K562 (cell line): ENCODE measurements at regions not wholly inside any gene's neighbourhood (a gene's known extent, or its start where the extent isn't known, plus 50 kb on each side); places are given as distances from the start of the nearest gene placed in this dataset.

Source experiments
- ATAC-seq: fragments of 200-7000 bp; cut with Tn5 transposase; 3 replicates; pipeline ENCODE4 v1.9.1; 2020; ENCODE audit warnings: moderate library complexity
- BruUV-seq: library from RNA; stranded (reverse); fragments of 400-500 nt; replicated peaks from 2 replicates; lab custom pipeline; 2021; lab: Mats Ljungman, UMichigan
- CTCF ChIA-PET: fragments of 300-600 bp; formaldehyde crosslinking; extraction: SDS; loops from one replicate; lab custom pipeline; 2021; ENCODE audit warnings: low intra/inter-chr PET ratio; lab: Yijun Ruan, JAX
- POLR2A ChIA-PET: fragments of 300-600, 350-650 bp; sonication (Branson Sonifier 250); formaldehyde crosslinking; extraction: SDS; loops from one replicate; lab custom pipeline; 2021; ENCODE audit warnings: antibody characterized with exemption, inconsistent platforms; lab: Yijun Ruan, JAX
- DNase-seq, 4 experiments: peaks; one replicate each; pipeline versions ENCODE4 v3.0.0 to v3.0.0-alpha.2; 2011 to 2018; ENCODE audit warnings: low spot score in 3 of 4, mixed read lengths in 3 of 4; ENCODE audit errors: extremely low read depth in 1 of 4
- FAIRE-seq: peaks from 2 replicates; lab custom pipeline; 2011; peaks lifted over from hg19 to GRCh38; lab: Jason Lieb, UNC
- H2AFZ ChIP-seq: 2 replicates; pipeline ENCODE4 v1.6.0; 2011; ENCODE audit warnings: low read depth, low read length, control low read depth, inconsistent platforms
- H3K27ac ChIP-seq: fragments of 200-600 bp; 3 replicates; pipeline ENCODE4 v1.8.0; 2011; ENCODE audit warnings: low read depth, mild to moderate bottlenecking, control low read depth, inconsistent platforms, low read length, moderate library complexity, mixed read lengths; ENCODE audit errors: extremely low read depth
- H3K27me3 ChIP-seq, 2 experiments: fragments of 300-600 bp in 1 of 2; 2 replicates in 1 of 2; 3 replicates in 1 of 2; pipeline versions ENCODE4 v1.6.0 to v1.8.0; 2011; ENCODE audit warnings: inconsistent platforms in 2 of 2, low read length in 2 of 2, mild to moderate bottlenecking in 1 of 2, mixed read lengths in 1 of 2, moderate library complexity in 1 of 2; ENCODE audit not compliant: control insufficient read depth in 2 of 2, insufficient read depth in 2 of 2
- H3K36me3 ChIP-seq: fragments of 300-600 bp; 3 replicates; pipeline ENCODE4 v1.8.0; 2011; ENCODE audit warnings: mild to moderate bottlenecking, low read length, inconsistent platforms; ENCODE audit not compliant: control insufficient read depth, insufficient read depth
- H3K4me1 ChIP-seq, 2 experiments: fragments of 200-600 bp in 1 of 2; replicated peaks in 1 of 2; 2 replicates in 1 of 2; 3 replicates in 1 of 2; pipeline versions ENCODE4 v1.5.1 to v1.8.0; 2011; ENCODE audit warnings: inconsistent platforms in 2 of 2, low read length in 2 of 2, mild to moderate bottlenecking in 1 of 2, mixed read lengths in 1 of 2, moderate library complexity in 1 of 2; ENCODE audit not compliant: control insufficient read depth in 2 of 2, insufficient read depth in 2 of 2
- H3K4me2 ChIP-seq: 2 replicates; pipeline ENCODE4 v1.6.1; 2011; ENCODE audit warnings: low read length, control low read depth, inconsistent platforms, mixed read lengths; ENCODE audit not compliant: insufficient read depth
- H3K4me3 ChIP-seq: fragments of 200-600 bp; sonication (generic), shearing (Covaris generic); 2 replicates; pipeline ENCODE4 v1.5.1; 2016; ENCODE audit warnings: control low read depth, inconsistent platforms
- H3K79me2 ChIP-seq: fragments of 200-600 bp; 3 replicates; pipeline ENCODE4 v1.8.0; 2011; ENCODE audit warnings: low read length, inconsistent platforms; ENCODE audit not compliant: control insufficient read depth, insufficient read depth
- H3K9ac ChIP-seq, 2 experiments: 2 replicates each; pipeline versions ENCODE4 v1.6.0 to v1.6.1; 2011; ENCODE audit warnings: low read depth in 2 of 2, low read length in 2 of 2, control low read depth in 1 of 2, inconsistent platforms in 1 of 2, mild to moderate bottlenecking in 1 of 2, mixed read lengths in 1 of 2; ENCODE audit not compliant: insufficient read depth in 1 of 2
- H3K9me1 ChIP-seq: one replicate; pipeline ENCODE4 v1.6.0; 2011; ENCODE audit warnings: inconsistent platforms, mild to moderate bottlenecking, low read length, moderate library complexity; ENCODE audit not compliant: control insufficient read depth, insufficient read depth
- H3K9me3 ChIP-seq: replicated peaks from 2 replicates; pipeline ENCODE4 v1.5.1; 2011; ENCODE audit warnings: low read depth, low read length, inconsistent platforms; ENCODE audit not compliant: control insufficient read depth, insufficient read depth
- H4K20me1 ChIP-seq: replicated peaks from 2 replicates; pipeline ENCODE4 v1.6.1; 2011; ENCODE audit warnings: low read length, inconsistent platforms, mixed read lengths; ENCODE audit not compliant: control insufficient read depth, insufficient read depth
- POLR3G ChIP-seq: IDR thresholded peaks from 2 replicates; pipeline ENCODE4 v1.6.1; 2011; ENCODE audit not compliant: insufficient read length, insufficient replicate concordance; ENCODE audit errors: extremely low read depth
- RAD21 ChIP-seq, 2 experiments: fragments of 250-450 bp in 1 of 2; fragments of 450-650 bp in 1 of 2; sonication (Bioruptor Pico) in 1 of 2; formaldehyde crosslinking in 1 of 2; IDR thresholded peaks in 1 of 2; conservative IDR thresholded peaks in 1 of 2; 2 replicates each; pipeline versions ENCODE4 v1.4.0 to v1.8.0; 2020 to 2022; ENCODE audit warnings: mild to moderate bottlenecking in 2 of 2, moderate library complexity in 1 of 2
- RBM15 ChIP-seq: fragments of 200-400 bp; formaldehyde crosslinking; IDR thresholded peaks from 2 replicates; pipeline ENCODE4 v1.6.1; 2018; ENCODE audit warnings: mild to moderate bottlenecking, low read length, moderate library complexity; ENCODE audit not compliant: insufficient read depth
- SETDB1 ChIP-seq: IDR thresholded peaks from one replicate; pipeline ENCODE4 v1.6.1; 2012; ENCODE audit warnings: low read length, control low read depth, inconsistent platforms
- SMARCA4 ChIP-seq: fragments of 450-650 bp; IDR thresholded peaks from 2 replicates; pipeline ENCODE4 v1.6.1; 2016
- ZNF699 ChIP-seq: fragments of 250-450 bp; sonication (Bioruptor Pico); IDR thresholded peaks from 2 replicates; pipeline ENCODE4 v1.8.0; 2021; ENCODE audit warnings: mild to moderate bottlenecking, moderate library complexity; ENCODE audit not compliant: insufficient replicate concordance
- in situ Hi-C: fragments of 300-500 bp; cut with MboI; formaldehyde crosslinking; loops from 4 replicates; pipeline ENCODE4 v1.15.0; 2018; ENCODE audit warnings: inconsistent platforms, mixed read lengths
- intact Hi-C: fragments of 100-400 bp; cut with micrococcal nuclease; formaldehyde crosslinking; loops from 2 replicates; pipeline ENCODE4 v1.14.2; 2022
- TF ChIP-seq, protein P1 (sequence below): IDR thresholded peaks from 2 replicates; pipeline ENCODE4 v1.6.1; 2011; ENCODE audit warnings: borderline replicate concordance, low read depth, mild to moderate bottlenecking, moderate library complexity, low read length; ENCODE audit not compliant: insufficient read depth, poor library complexity, severe bottlenecking

DNA sequence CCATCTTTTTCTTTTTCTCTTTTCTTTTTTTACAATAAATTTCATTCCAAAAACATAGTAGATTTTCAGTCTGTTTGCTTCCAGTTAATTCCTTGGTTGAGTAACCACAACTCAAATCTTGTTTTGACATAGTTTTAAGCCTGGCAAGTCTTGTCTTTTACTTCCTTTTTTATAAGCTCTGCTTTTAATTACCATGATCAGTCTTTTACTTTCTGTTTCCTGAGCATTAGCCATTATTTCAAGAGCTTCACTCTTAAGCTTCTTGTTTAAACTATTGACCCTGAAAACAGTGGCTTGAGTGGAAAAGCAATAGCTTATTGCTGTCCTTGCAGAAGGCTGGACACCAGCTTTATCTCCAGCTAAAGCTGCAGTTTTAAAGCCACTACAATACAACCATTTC lies 1363.3 kb downstream of the MAT2B start:
- no peak for ATAC-seq
- Histone ChIP-seq H3K9me3 (no peaks in the 10 kb centered on the region; the same call in 1 of the 2 replicates), H3K27ac (no peak overlapping the region), H3K36me3 (no peaks in the 10 kb centered on the region), H3K27me3 (no peaks in the 10 kb centered on the region), H3K4me1 (no peaks in the 10 kb centered on the region), H2AFZ (no peak overlapping the region), H3K9ac (no peak overlapping the region), H3K4me3 (no peak overlapping the region), H3K4me2 (no peak overlapping the region), H3K79me2 (no peaks in the 10 kb centered on the region), H3K9me1 (no peaks in the 10 kb centered on the region), H4K20me1 (no peaks in the 10 kb centered on the region)
- no TSS peak for BruUV-seq
- no peak for DNase-seq
- in situ Hi-C loops (no loop called here), intact Hi-C loops (no loop called here)
- no peak for TF ChIP-seq RAD21 (CRISPR knock-in tag; conservative IDR thresholded peaks at IDR 0.05 in 1 of 2, IDR thresholded peaks at IDR 0.05 in 1 of 2)
- no peak for TF ChIP-seq SETDB1
- TF ChIP-seq POLR3G = no peak
- TF ChIP-seq RBM15 = no peak
- no peak for TF ChIP-seq ZNF699 (CRISPR knock-in tag)
- no peak for TF ChIP-seq SMARCA4
- TF ChIP-seq, protein P1, sequence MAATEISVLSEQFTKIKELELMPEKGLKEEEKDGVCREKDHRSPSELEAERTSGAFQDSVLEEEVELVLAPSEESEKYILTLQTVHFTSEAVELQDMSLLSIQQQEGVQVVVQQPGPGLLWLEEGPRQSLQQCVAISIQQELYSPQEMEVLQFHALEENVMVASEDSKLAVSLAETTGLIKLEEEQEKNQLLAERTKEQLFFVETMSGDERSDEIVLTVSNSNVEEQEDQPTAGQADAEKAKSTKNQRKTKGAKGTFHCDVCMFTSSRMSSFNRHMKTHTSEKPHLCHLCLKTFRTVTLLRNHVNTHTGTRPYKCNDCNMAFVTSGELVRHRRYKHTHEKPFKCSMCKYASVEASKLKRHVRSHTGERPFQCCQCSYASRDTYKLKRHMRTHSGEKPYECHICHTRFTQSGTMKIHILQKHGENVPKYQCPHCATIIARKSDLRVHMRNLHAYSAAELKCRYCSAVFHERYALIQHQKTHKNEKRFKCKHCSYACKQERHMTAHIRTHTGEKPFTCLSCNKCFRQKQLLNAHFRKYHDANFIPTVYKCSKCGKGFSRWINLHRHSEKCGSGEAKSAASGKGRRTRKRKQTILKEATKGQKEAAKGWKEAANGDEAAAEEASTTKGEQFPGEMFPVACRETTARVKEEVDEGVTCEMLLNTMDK = no peak
- FAIRE-seq = no peak
- POLR2A ChIA-PET = no interaction called here
- CTCF ChIA-PET = no interaction called here
